ENCODE measurements at regions not wholly inside any gene's neighbourhood (a gene's known extent, or its start where the extent isn't known, plus 50 kb on each side); places are given as distances from the start of the nearest gene placed in this dataset.

- no peak overlapping the region for H3K27ac ChIP-seq
- no peak for TF ChIP-seq CTCF (conservative IDR thresholded peaks at IDR 0.05)
These were observed 262.0 kb downstream of the MEIS1 start for GRCh38 chr2:66696886-66697285.

GRCh38 chr2:66697366-66697765 lies 262.4 kb downstream of the MEIS1 start:
- no peak for TF ChIP-seq CTCF (conservative IDR thresholded peaks at IDR 0.05)
- H3K27ac ChIP-seq = no peak overlapping the region

- no peak for TF ChIP-seq CTCF (conservative IDR thresholded peaks at IDR 0.05)
- H3K27ac ChIP-seq = no peak overlapping the region
These were observed 263.2 kb downstream of the MEIS1 start for GRCh38 chr2:66698091-66698490.

- TF ChIP-seq CTCF (conservative IDR thresholded peaks at IDR 0.05) = no peak
- H3K27ac ChIP-seq = no peak overlapping the region
These were observed 263.8 kb downstream of the MEIS1 start for GRCh38 chr2:66698576-66699239.

GRCh38 chr2:66699416-66699792 lies 264.5 kb downstream of the MEIS1 start:
- TF ChIP-seq CTCF (conservative IDR thresholded peaks at IDR 0.05) = no peak
- H3K27ac ChIP-seq = no peak overlapping the region

- TF ChIP-seq CTCF (conservative IDR thresholded peaks at IDR 0.05) = no peak
- H3K27ac ChIP-seq = peak overlapping the region; percentile 40; the same call in 1 of the 2 replicates
These were observed 265.1 kb downstream of the MEIS1 start for GRCh38 chr2:66699793-66700676.

- TF ChIP-seq CTCF (conservative IDR thresholded peaks at IDR 0.05) = no peak
- H3K27ac ChIP-seq = peak overlapping the region; percentile 40; the same call in 1 of the 2 replicates
These were observed 265.7 kb downstream of the MEIS1 start for GRCh38 chr2:66700677-66701066.

Data from VCaP (cell line).